GM12892 (cell line): ENCODE measurements at regions not wholly inside any gene's neighbourhood (a gene's known extent, or its start where the extent isn't known, plus 50 kb on each side); places are given as distances from the start of the nearest gene placed in this dataset.

Experiments used
- DNase-seq: peaks from one replicate; pipeline ENCODE4 v3.0.0; 2011; ENCODE audit not compliant: insufficient read length
- FAIRE-seq: peaks from 2 replicates; lab custom pipeline; 2011; peaks lifted over from hg19 to GRCh38; lab: Jason Lieb, UNC
- POLR2A ChIP-seq: IDR thresholded peaks from 2 replicates; pipeline ENCODE4 v1.6.1; 2011; ENCODE audit warnings: low read depth, low read length, control low read depth
- POLR2AphosphoS5 ChIP-seq: IDR thresholded peaks from 2 replicates; pipeline ENCODE4 v1.6.1; 2011; ENCODE audit warnings: low read depth, low read length, control low read depth
- TAF1 ChIP-seq: IDR thresholded peaks from 2 replicates; pipeline ENCODE4 v1.6.1; 2011; ENCODE audit warnings: low read depth, mild to moderate bottlenecking, control low read depth, low read length, borderline replicate concordance

DNA sequence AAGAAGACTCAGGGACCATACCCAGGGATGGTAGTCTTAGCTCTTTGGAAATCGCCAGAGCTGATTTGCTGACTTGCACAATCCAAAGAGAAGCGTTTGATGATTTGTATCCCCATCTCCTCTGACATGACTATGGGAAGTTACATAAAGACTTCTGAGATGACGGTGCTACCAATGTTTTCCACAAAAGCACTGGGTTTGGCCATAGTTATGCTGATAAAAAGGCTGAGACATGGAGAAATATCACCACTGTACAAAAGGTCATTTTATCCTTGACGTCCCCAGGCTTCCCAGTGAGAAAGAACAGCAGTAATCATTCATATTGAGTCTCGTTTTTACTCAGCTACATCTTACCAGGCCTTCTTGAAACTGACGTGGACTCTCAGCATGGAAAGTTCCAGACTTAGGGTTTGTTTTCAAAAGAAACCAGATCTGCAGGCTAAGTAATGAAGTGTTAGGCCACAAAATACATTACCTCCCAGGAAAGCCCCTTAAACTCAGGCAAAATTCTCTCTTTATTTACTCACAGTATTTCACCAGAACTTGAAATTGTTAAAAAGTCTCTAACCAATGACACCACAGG, 370.3 kb upstream of the JARID2 start:
- peak; percentile 87 for FAIRE-seq
- no peak for TF ChIP-seq POLR2AphosphoS5
- no peak for TF ChIP-seq TAF1
- TF ChIP-seq POLR2A, result no peak
- no peak for DNase-seq

DNA sequence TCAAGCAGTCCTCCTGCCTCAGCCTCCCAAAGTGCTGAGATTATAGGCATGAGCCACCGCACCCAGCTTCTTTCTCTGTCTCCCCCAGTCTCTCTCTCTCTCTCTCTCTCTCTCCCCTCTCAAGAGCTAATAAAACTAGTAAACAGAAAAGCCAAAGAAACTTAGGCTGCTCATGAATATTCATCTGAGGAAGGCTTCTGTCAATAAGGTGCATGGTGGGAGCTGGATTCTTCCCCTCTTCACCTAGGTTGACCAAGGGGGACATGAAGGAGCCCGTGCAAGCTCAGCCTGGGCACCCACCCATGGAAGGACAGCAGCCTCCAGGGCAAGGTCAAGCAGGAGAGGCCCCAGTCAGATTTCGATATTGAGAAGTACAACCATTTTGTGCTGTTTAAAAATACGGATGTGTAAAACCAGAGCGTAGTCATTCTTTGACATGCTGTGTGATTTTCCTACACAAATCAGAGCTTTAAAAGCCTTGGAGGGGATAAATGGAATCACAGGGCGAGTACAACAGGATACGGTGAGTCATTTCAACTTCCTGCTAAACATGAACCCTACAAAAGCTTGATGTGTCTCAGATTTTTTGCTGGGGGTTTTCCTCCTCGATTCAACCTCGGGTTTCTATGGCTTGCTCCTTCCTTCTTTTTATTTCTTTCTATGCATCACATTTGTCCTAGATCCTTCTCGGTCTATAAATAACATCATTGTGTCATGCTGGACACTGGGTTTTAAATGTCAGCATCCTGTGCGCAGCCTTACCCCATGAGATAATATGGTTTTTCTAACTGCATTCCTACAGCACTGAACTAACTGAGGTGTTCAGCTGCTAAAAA, 368.9 kb upstream of the JARID2 start:
- TF ChIP-seq POLR2A (no peak), POLR2AphosphoS5 (no peak), TAF1 (no peak)
- FAIRE-seq, result peak; percentile 92
- DNase-seq, result no peak

DNA sequence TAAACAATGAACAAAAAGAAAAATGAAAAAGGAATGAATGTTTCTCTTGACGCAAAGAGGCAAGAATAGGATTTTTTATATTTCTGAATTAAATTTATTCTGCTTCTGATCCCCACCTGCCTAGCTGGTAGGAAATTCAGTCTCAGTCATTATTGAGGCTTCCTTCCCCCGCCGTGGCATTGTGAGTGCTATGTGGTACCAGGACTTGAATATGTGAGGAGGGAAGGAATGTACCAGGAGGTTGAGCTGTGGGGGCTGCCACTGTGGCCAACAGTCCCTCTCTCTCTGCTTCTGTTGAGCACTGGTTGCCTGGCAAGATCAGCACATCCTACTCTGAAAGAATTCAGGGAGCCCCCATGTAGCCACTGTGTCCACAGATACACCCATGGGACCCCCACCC, 368.1 kb upstream of the JARID2 start:
- TF ChIP-seq TAF1 (no peak), POLR2AphosphoS5 (no peak), POLR2A (no peak)
- FAIRE-seq (no peak), DNase-seq (no peak)

DNA sequence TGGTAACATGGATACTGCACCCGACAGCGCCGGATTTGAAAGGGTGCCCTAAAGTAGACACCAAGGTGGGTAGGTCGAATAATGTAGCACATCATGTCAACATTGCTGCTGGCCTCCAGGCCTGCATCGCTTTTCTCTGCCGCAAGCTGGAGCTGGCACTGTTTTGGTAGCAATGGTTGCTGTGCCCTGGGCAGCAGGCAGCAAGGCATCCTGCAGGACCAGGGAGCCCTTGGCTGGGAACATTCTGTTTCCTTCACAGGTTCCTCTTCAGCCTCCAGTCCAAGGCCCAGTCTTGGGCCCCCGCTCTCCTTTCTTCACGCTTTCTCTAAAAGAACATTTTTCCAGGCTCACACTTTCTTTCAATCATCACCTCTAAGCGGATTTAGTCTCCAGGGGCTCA, 365.8 kb upstream of the JARID2 start:
- no peak for TF ChIP-seq POLR2AphosphoS5
- no peak for TF ChIP-seq POLR2A
- TF ChIP-seq TAF1, result no peak
- DNase-seq, result no peak
- FAIRE-seq, result no peak

DNA sequence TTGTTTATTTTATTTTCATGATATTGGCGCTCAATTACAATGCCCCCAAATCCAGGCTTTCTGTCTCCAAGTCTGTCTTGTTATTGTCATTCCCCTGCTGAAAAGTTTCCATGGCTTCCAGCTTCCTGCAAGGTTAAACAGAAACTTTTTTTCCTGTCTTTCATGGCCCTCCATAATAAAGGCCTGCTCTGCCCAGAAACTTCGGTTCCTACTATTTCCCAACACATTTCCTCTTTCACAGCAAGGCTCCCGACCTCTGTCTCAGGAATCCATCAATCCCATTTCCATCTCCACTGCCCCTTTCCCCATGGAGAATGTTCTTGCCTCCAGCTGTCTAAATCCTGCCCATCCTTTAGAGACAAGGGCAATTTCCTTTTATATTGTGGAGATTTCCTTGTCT, 365.2 kb upstream of the JARID2 start:
- no peak for FAIRE-seq
- DNase-seq, result no peak
- TF ChIP-seq POLR2A, result no peak
- no peak for TF ChIP-seq POLR2AphosphoS5
- no peak for TF ChIP-seq TAF1

DNA sequence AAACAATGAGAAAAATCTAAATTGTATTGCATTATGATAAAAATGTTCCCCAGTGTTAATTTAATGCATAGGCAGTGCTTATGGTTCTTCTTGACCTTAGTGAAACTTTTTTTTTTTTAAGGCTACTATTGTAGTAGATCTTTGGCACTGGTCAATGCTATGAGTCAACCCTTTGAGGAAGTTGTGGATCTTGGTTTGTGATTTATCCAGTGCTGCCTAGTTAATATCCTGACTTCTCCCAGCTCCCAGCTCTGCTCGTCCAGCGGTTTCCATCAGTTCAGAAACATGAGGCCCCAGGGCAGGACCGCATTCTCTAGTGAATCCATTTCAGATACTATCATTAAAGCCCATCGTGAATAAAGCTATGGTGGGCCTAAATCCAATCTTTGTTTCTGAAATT, 364.5 kb upstream of the JARID2 start:
- no peak for DNase-seq
- TF ChIP-seq TAF1 (no peak), POLR2AphosphoS5 (no peak), POLR2A (no peak)
- FAIRE-seq, result no peak

DNA sequence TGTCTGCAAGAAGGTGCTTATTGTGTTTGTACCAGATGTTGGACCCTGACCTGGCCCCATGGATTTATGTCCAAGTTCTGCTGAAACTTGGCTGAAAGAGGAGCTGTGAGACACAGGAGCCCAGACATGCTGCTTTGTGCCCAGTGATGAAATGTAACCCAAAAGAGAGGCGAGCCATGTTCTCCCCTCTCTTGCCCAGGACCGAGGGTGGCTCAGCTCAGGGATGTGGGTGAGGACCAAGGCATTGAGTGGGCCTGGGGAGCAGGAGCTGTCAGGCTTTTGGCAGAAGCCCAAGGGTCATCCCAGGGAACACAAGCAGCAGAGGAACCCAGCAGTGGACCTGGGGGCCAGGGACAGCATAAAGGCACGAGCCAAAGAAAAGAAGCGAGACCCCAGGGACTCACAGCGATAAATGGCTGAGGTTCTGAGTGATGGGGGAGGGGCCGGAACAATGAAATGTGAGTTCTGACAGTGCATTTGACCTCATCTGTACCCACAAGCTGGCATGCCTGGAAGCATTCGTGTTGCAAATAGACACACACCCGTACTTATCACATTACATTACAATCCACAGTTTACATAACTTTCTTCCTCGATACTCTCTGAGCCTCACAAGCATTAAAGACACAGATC, 363.4 kb upstream of the JARID2 start:
- no peak for TF ChIP-seq POLR2A
- TF ChIP-seq POLR2AphosphoS5, result no peak
- TF ChIP-seq TAF1, result no peak
- DNase-seq (no peak), FAIRE-seq (no peak)

DNA sequence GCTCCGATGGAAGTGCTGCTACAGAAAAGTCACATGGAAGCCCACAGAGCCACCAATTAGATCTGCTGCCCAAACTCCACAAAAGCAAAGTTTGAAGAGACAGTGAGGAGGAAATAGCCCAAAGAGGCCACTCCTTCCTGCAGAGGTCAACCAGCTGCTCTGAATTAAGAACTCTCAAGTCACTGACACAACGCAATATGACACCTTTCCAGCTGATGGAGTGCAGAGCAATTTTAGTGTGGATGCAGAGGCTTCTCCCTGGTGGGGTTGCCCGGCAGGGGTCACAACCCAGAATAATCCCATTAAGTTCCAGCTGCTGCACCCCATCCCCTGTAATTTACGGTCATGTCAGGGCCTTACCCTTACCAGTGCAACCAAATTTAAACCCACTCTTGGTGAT, 361.9 kb upstream of the JARID2 start:
- TF ChIP-seq TAF1 (no peak), POLR2A (no peak), POLR2AphosphoS5 (no peak)
- DNase-seq, result no peak
- FAIRE-seq, result no peak

DNA sequence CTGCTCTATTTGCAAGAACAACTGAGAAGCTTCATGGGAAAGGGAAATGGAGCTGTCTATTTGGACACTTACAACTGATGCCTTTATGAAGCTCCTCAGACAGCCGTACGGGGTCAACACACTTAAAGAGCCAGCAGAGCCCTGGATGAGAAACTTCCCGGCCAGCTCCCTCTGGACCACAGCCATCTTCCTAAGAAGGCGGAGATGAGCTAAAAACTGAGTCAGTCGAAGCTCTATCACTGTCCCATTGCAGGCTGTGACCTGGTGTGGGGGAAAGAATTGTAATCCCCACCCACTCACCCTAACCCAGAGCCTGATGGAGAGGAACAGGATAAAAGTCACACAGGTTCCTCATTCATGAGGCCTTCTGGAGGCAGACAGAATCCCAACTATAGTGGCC, 360.4 kb upstream of the JARID2 start:
- TF ChIP-seq POLR2A (no peak), TAF1 (no peak), POLR2AphosphoS5 (no peak)
- DNase-seq, result no peak
- FAIRE-seq, result no peak

DNA sequence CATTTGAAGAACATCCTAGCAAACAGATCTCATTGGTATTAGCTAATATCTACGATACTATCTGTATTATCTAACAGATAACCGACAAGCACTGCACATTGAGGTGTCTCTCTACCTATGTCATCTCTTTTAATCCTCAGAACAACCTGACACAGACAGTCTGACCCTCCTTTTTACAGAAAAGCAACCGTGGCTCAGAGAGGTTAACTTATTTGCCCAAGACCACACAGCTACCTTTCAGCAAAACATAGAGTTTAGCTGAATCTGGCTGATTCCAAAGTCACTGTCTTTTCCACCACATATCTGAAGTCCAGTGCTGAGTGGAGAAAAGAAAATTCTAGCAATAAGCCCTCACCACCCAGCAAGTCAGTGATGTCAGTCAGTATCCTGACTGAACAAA, 358.7 kb upstream of the JARID2 start:
- no peak for DNase-seq
- TF ChIP-seq TAF1, result no peak
- TF ChIP-seq POLR2A, result no peak
- no peak for TF ChIP-seq POLR2AphosphoS5
- FAIRE-seq, result no peak

DNA sequence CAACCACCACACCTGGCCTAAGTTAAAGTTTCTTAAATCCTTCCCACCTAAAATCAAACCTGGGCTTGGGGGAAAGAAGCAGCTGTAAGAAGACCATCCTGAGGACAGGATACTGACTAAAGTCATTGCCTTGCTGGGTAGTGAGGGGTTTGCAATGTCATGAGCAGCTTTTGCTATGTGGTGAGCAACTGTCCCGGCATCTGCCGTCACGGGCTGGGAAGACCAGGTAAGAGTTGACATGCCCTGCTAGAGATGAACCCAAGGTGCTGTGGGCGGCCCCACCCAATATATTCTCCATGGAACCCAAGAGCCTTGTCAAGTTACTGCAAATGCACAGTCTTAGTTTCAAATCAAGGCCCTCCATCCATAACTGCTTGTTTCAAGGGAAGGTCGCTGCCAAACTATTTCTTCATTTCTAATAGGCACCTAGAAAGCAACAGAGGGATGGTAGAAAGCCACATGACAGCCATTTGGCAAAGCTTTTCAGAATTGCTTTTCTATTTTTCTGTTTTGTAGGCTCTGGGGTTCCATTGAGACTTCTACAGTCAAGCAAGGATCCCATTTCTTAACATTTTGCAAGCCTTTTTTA, 357.8 kb upstream of the JARID2 start:
- no peak for TF ChIP-seq TAF1
- FAIRE-seq, result no peak
- DNase-seq, result no peak
